SK-N-SH (cell line): ENCODE measurements at regions not wholly inside any gene's neighbourhood (a gene's known extent, or its start where the extent isn't known, plus 50 kb on each side); places are given as distances from the start of the nearest gene placed in this dataset.

Experiments used
- CTCF ChIA-PET: fragments of 300-600, 350-600 bp; formaldehyde crosslinking; extraction: SDS; loops from one replicate; lab custom pipeline; 2021; lab: Yijun Ruan, JAX
- POLR2A ChIA-PET: fragments of 350-600 bp; sonication (Branson Sonifier 250); formaldehyde crosslinking; extraction: SDS; loops from one replicate; lab custom pipeline; 2020; ENCODE audit warnings: antibody characterized with exemption, inconsistent platforms; lab: Yijun Ruan, JAX
- DNase-seq: peaks from one replicate; pipeline ENCODE4 v3.0.0; 2012
- H2AFZ ChIP-seq: fragments of 200-600 bp; sonication (generic); 2 replicates; pipeline ENCODE4 v1.8.1; 2016; ENCODE audit warnings: antibody characterized with exemption, mild to moderate bottlenecking, low read depth
- H3F3A ChIP-seq: fragments of 200-600 bp; sonication (generic); replicated peaks from 2 replicates; pipeline ENCODE3; 2016; ENCODE audit warnings: antibody characterized with exemption, mild to moderate bottlenecking; ENCODE audit not compliant: insufficient read depth
- H3K27ac ChIP-seq, 2 experiments: fragments of 200-500 bp in 1 of 2; fragments of 200-600 bp in 1 of 2; sonication (Bioruptor generic) in 1 of 2; sonication (generic), shearing (Covaris generic) in 1 of 2; 2 replicates each; pipeline versions ENCODE4 v1.5.1 to v1.6.1; 2014 to 2016; ENCODE audit warnings: low read depth in 2 of 2, inconsistent platforms in 1 of 2, low read length in 1 of 2, mild to moderate bottlenecking in 1 of 2, mixed read lengths in 1 of 2
- H3K27me3 ChIP-seq: fragments of 200-600 bp; sonication (generic), shearing (Covaris generic); 2 replicates; pipeline ENCODE4 v1.6.1; 2016; ENCODE audit warnings: mixed run types; ENCODE audit not compliant: insufficient read depth
- H3K36me3 ChIP-seq, 2 experiments: fragments of 200-500 bp in 1 of 2; fragments of 200-600 bp in 1 of 2; sonication (Bioruptor generic) in 1 of 2; sonication (generic) in 1 of 2; replicated peaks in 1 of 2; 2 replicates each; pipeline versions ENCODE3 to v1.5.1; 2014 to 2016; ENCODE audit warnings: low read length in 1 of 2, mild to moderate bottlenecking in 1 of 2; ENCODE audit not compliant: insufficient read depth in 2 of 2, control insufficient read depth in 1 of 2
- H3K4me1 ChIP-seq, 2 experiments: fragments of 200-500 bp in 1 of 2; fragments of 200-600 bp in 1 of 2; sonication (Bioruptor generic) in 1 of 2; sonication (generic), shearing (Covaris generic) in 1 of 2; 2 replicates each; pipeline versions ENCODE4 v1.5.1 to v1.6.1; 2014 to 2016; ENCODE audit warnings: low read depth in 1 of 2, low read length in 1 of 2, mixed run types in 1 of 2; ENCODE audit not compliant: insufficient read depth in 2 of 2, control insufficient read depth in 1 of 2
- H3K4me2 ChIP-seq: fragments of 200-600 bp; sonication (generic), shearing (Covaris generic); 2 replicates; pipeline ENCODE4 v1.6.1; 2017; ENCODE audit warnings: mixed run types
- H3K4me3 ChIP-seq, 2 experiments: fragments of 200-500 bp in 1 of 2; fragments of 200-600 bp in 1 of 2; sonication (Bioruptor generic) in 1 of 2; sonication (generic), shearing (Covaris generic) in 1 of 2; 2 replicates each; pipeline versions ENCODE4 v1.5.1 to v1.8.1; 2014 to 2016; ENCODE audit warnings: low read depth in 2 of 2, inconsistent platforms in 1 of 2, low read length in 1 of 2, mild to moderate bottlenecking in 1 of 2, mixed read lengths in 1 of 2, moderate library complexity in 1 of 2
- H3K79me2 ChIP-seq: fragments of 200-600 bp; sonication (generic); 2 replicates; pipeline ENCODE4 v1.8.1; 2017; ENCODE audit warnings: mild to moderate bottlenecking; ENCODE audit not compliant: insufficient read depth
- H3K9ac ChIP-seq: fragments of 200-600 bp; sonication (generic); 2 replicates; pipeline ENCODE4 v1.6.1; 2017; ENCODE audit warnings: mixed run types
- H3K9me2 ChIP-seq: fragments of 200-600 bp; sonication (generic); 2 replicates; pipeline ENCODE4 v1.6.1; 2017; ENCODE audit warnings: mixed run types
- H3K9me3 ChIP-seq: fragments of 200-600 bp; sonication (generic); 2 replicates; pipeline ENCODE4 v1.6.1; 2017; ENCODE audit warnings: mixed run types, mild to moderate bottlenecking, moderate library complexity
- H4K20me1 ChIP-seq: fragments of 200-600 bp; sonication (generic); 2 replicates; pipeline ENCODE4 v1.6.1; 2017; ENCODE audit warnings: mild to moderate bottlenecking, mixed run types; ENCODE audit not compliant: insufficient read depth
- CHD2 ChIP-seq: fragments of 150-350 bp; IDR thresholded peaks from 2 replicates; pipeline ENCODE4 v1.6.1; 2018; ENCODE audit warnings: low read length; ENCODE audit not compliant: partially characterized antibody
- ELF1 ChIP-seq: IDR thresholded peaks from 2 replicates; pipeline ENCODE4 v1.4.0; 2012
- EP300 ChIP-seq, 2 experiments: IDR thresholded peaks; 2 replicates each; pipeline versions ENCODE4 v1.4.0 to v1.6.1; 2012; ENCODE audit warnings: borderline replicate concordance in 1 of 2, low read depth in 1 of 2, low read length in 1 of 2
- EZH2phosphoT487 ChIP-seq: fragments of 200-600 bp; sonication (generic); IDR thresholded peaks from 2 replicates; pipeline ENCODE4 v1.6.1; 2017; ENCODE audit warnings: low read depth, mixed run types, mild to moderate bottlenecking, antibody characterized with exemption, moderate library complexity, borderline replicate concordance
- FOSL2 ChIP-seq: IDR thresholded peaks from 2 replicates; pipeline ENCODE4 v1.4.0; 2012; ENCODE audit warnings: low read depth, mild to moderate bottlenecking, moderate library complexity, borderline replicate concordance
- FOXJ3 ChIP-seq: sonication (generic); formaldehyde crosslinking; IDR thresholded peaks from 2 replicates; pipeline ENCODE4 v1.5.1; 2020; ENCODE audit warnings: mild to moderate bottlenecking, missing genetic modification reagents
- GABPA ChIP-seq: IDR thresholded peaks from 2 replicates; pipeline ENCODE4 v1.4.0; 2012; ENCODE audit warnings: low read depth, mild to moderate bottlenecking
- JUND ChIP-seq: IDR thresholded peaks from 2 replicates; pipeline ENCODE4 v1.4.0; 2012
- MXI1 ChIP-seq: IDR thresholded peaks from 2 replicates; pipeline ENCODE4 v1.6.1; 2012; ENCODE audit warnings: mild to moderate bottlenecking, low read depth, low read length, improper control_type of control experiment
- NFIC ChIP-seq: IDR thresholded peaks from 2 replicates; pipeline ENCODE4 v1.4.0; 2012; ENCODE audit warnings: borderline replicate concordance
- NRF1 ChIP-seq: IDR thresholded peaks from 2 replicates; pipeline ENCODE4 v1.6.1; 2012; ENCODE audit warnings: low read depth, mild to moderate bottlenecking, low read length
- POLR2AphosphoS5 ChIP-seq: IDR thresholded peaks from 2 replicates; pipeline ENCODE4 v1.6.1; 2012; ENCODE audit warnings: low read depth, low read length
- RCOR1 ChIP-seq: fragments of 150-350 bp; IDR thresholded peaks from 2 replicates; pipeline ENCODE4 v1.6.1; 2017; ENCODE audit warnings: antibody characterized with exemption, low read length
- RFX5 ChIP-seq: IDR thresholded peaks from 2 replicates; pipeline ENCODE4 v1.6.1; 2012; ENCODE audit warnings: mild to moderate bottlenecking, improper control_type of control experiment, low read length
- SMC3 ChIP-seq: IDR thresholded peaks from 2 replicates; pipeline ENCODE4 v1.6.1; 2012; ENCODE audit warnings: low read depth, low read length, improper control_type of control experiment
- TCF12 ChIP-seq: IDR thresholded peaks from 2 replicates; pipeline ENCODE4 v1.4.0; 2012
- WGBS: methylation state at CpG from one replicate; pipeline ENCODE4 v1.1.6; 2017; ENCODE audit warnings: low lambda C conversion rate; 5-methylcytosine and 5-hydroxymethylcytosine counted together
- TF ChIP-seq, protein P1 (sequence below): fragments of 200-600 bp; sonication (generic); IDR thresholded peaks from 2 replicates; pipeline ENCODE4 v1.6.1; 2017; ENCODE audit warnings: antibody characterized with exemption, mild to moderate bottlenecking, moderate library complexity
- TF ChIP-seq, protein P2 (sequence below): IDR thresholded peaks from 2 replicates; pipeline ENCODE4; 2012

DNA sequence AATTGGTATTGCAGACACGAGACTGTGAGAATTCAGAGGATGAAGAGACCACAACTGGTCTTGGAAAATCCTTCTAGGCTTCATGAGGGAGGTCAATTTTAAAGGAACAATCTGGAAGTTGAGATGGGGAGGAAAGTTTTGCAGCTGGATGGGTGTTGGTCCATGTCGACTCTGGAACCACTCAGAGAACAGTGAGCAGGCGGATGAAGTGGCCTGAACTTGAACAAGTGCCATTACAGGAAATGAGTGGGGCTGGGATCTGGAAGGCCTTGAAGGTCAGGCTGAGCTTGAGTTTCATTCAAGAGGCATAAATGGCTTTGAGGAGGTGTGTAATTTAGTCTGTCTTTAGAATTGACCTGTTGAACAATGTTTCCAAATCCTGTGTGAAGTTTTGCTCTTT lies 140.9 kb downstream of the GALC start:
- TF ChIP-seq EZH2phosphoT487 = no peak
- TF ChIP-seq NFIC = no peak
- TF ChIP-seq, protein P1, sequence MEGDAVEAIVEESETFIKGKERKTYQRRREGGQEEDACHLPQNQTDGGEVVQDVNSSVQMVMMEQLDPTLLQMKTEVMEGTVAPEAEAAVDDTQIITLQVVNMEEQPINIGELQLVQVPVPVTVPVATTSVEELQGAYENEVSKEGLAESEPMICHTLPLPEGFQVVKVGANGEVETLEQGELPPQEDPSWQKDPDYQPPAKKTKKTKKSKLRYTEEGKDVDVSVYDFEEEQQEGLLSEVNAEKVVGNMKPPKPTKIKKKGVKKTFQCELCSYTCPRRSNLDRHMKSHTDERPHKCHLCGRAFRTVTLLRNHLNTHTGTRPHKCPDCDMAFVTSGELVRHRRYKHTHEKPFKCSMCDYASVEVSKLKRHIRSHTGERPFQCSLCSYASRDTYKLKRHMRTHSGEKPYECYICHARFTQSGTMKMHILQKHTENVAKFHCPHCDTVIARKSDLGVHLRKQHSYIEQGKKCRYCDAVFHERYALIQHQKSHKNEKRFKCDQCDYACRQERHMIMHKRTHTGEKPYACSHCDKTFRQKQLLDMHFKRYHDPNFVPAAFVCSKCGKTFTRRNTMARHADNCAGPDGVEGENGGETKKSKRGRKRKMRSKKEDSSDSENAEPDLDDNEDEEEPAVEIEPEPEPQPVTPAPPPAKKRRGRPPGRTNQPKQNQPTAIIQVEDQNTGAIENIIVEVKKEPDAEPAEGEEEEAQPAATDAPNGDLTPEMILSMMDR = no peak
- no peak for TF ChIP-seq POLR2AphosphoS5
- no peak for TF ChIP-seq JUND
- no peak overlapping the region for H2AFZ ChIP-seq
- 3% methylated on average over 3 of the region's 3 CpGs for WGBS
- H4K20me1 ChIP-seq = no peaks in the 10 kb centered on the region
- no peak overlapping the region for H3K27ac ChIP-seq
- DNase-seq = no peak
- ChIA-PET POLR2A (no interaction called here), CTCF (interaction anchor here (1.4 kb wide), 1 partner anchor 43 kb away, joined by 4 read pairs; no protein-coding TSS in a partner anchor)
- no peaks in the 10 kb centered on the region for H3K36me3 ChIP-seq
- no peaks in the 10 kb centered on the region for H3K9me3 ChIP-seq
- no peak overlapping the region for H3K4me3 ChIP-seq
- H3K79me2 ChIP-seq = no peaks in the 10 kb centered on the region
- no peaks in the 10 kb centered on the region for H3K9me2 ChIP-seq
- H3K4me2 ChIP-seq = no peak overlapping the region
- no peaks in the 10 kb centered on the region for H3K4me1 ChIP-seq
- H3F3A ChIP-seq = no peaks in the 10 kb centered on the region
- H3K27me3 ChIP-seq = no peaks in the 10 kb centered on the region
- H3K9ac ChIP-seq = no peak overlapping the region

DNA sequence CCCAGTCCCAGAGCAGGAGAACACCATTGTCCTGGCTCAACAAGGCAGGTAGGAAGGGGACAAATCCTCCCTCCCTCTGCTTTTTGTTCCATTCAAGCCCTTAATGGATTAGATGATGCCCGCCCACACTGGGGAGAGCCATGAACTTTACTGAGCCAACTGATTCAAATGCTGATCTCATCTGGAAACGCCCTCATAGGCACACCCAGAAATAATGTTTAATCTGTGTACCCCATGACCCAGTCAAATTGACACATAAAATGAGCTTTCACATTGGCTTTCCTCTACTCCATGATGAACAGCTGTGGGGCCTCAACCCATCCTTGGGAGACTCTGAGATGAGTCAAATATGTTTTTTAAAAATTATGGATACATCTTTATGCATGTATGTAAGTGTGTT lies 141.8 kb downstream of the GALC start:
- Histone ChIP-seq H3F3A (no peaks in the 10 kb centered on the region), H3K79me2 (no peaks in the 10 kb centered on the region), H3K27ac (no peak overlapping the region), H3K27me3 (no peaks in the 10 kb centered on the region), H2AFZ (no peak overlapping the region), H3K9me2 (no peaks in the 10 kb centered on the region), H3K36me3 (no peaks in the 10 kb centered on the region), H3K4me2 (no peak overlapping the region), H3K9ac (no peak overlapping the region), H4K20me1 (no peaks in the 10 kb centered on the region), H3K9me3 (no peaks in the 10 kb centered on the region), H3K4me3 (no peak overlapping the region), H3K4me1 (no peaks in the 10 kb centered on the region)
- POLR2A ChIA-PET = no interaction called here
- DNase-seq = no peak
- no peak for TF ChIP-seq RCOR1
- 0% methylated on average over 2 of the region's 2 CpGs for WGBS
- CTCF ChIA-PET = interaction anchor here (1.4 kb wide), 1 partner anchor 44 kb away, joined by 4 read pairs; no protein-coding TSS in a partner anchor

DNA sequence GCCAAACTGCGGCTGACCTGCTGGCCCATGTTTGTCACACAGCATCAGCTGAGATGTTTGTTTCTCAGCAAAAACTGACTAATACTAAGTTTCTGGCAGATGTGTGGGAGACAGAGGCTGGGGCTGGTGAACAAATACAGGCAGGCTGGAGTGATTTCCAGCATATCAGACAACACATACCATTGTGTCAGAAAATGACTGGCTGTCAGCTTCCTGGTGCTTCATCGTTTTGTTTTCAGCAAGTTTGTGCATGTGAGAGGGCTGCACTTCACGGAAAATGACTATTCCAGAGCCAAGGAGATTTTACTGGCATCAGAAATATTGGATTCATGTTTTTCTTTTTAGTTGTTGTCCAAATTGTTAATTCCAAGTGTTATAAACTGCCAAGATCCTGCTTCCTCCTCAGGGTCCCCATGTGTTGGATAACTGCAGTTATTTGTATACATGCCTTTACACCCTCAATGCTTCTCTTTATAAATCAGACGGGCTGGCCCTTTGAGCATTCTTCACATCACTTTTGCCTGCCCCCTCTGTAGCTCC lies 145.7 kb downstream of the GALC start:
- 4% methylated on average over 4 of the region's 4 CpGs for WGBS
- no peak for DNase-seq
- TF ChIP-seq FOXJ3 = no peak
- no peak for TF ChIP-seq ELF1
- no peak for TF ChIP-seq EP300 (IDR thresholded peaks at IDR 0.05; ENCODE audit: borderline replicate concordance in 1 of 2, low read depth in 1 of 2, low read length in 1 of 2)
- TF ChIP-seq TCF12 = no peak
- TF ChIP-seq, protein P1 = no peak
- no peak for TF ChIP-seq NRF1
- no peak for TF ChIP-seq CHD2
- TF ChIP-seq RFX5 = no peak
- TF ChIP-seq, protein P2, sequence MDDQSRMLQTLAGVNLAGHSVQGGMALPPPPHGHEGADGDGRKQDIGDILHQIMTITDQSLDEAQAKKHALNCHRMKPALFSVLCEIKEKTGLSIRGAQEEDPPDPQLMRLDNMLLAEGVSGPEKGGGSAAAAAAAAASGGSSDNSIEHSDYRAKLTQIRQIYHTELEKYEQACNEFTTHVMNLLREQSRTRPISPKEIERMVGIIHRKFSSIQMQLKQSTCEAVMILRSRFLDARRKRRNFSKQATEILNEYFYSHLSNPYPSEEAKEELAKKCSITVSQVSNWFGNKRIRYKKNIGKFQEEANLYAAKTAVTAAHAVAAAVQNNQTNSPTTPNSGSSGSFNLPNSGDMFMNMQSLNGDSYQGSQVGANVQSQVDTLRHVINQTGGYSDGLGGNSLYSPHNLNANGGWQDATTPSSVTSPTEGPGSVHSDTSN = no peak
- TF ChIP-seq GABPA = no peak
- no peak for TF ChIP-seq FOSL2
- TF ChIP-seq MXI1 = no peak
- TF ChIP-seq SMC3 = no peak
- TF ChIP-seq POLR2AphosphoS5 = no peak

More for the DNA sequence above, 145.7 kb downstream of the GALC start:
- no peaks in the 10 kb centered on the region for H3K9me3 ChIP-seq
- no peaks in the 10 kb centered on the region for H3K27me3 ChIP-seq
- H3K4me2 ChIP-seq = no peak overlapping the region
- H3K27ac ChIP-seq = no peak overlapping the region
- no peak overlapping the region for H3K9ac ChIP-seq
- no peak overlapping the region for H2AFZ ChIP-seq
- H3K4me1 ChIP-seq = no peaks in the 10 kb centered on the region
- H3K9me2 ChIP-seq = no peaks in the 10 kb centered on the region
- no peak overlapping the region for H3K4me3 ChIP-seq
- ChIA-PET CTCF (interaction anchor here (0.7 kb wide), 1 partner anchor 10 kb away, joined by 3 read pairs; no protein-coding TSS in a partner anchor), POLR2A (no interaction called here)
- no peaks in the 10 kb centered on the region for H3K36me3 ChIP-seq
- H4K20me1 ChIP-seq = no peaks in the 10 kb centered on the region
- H3K79me2 ChIP-seq = no peaks in the 10 kb centered on the region
- no peaks in the 10 kb centered on the region for H3F3A ChIP-seq
